ENCODE measurements at regions not wholly inside any gene's neighbourhood (a gene's known extent, or its start where the extent isn't known, plus 50 kb on each side); places are given as distances from the start of the nearest gene placed in this dataset.

DNA sequence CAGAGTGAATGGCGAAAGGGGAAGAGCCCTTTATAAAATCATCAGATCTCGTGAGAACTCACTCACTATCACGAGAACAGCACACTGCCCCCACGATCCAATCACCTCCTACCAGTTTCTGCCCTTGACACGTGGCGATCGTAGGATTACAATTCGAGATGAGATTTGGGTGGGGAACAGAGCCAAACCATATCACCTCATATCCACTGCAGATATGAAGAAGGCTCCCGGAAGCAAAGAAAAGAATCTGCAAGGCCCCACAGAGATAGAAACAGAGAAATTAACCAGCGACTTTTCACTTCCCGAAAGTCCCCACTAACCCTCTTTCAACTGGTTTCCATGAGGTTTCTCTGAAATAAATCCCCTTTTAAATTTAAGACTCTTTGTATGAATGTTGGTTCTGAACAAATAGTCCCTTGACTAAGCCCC is 86.2 kb upstream of the IRF2BP2 start:
- no peaks in the 10 kb centered on the region for H3K36me3 ChIP-seq
- no peaks in the 10 kb centered on the region for H3K9me3 ChIP-seq
- DNase-seq (ENCODE audit: low spot score) = no peak
- no peak overlapping the region for H3K4me3 ChIP-seq
- no peak for ATAC-seq (ENCODE audit: insufficient number of reproducible peaks, low FRiP score, low read depth)
- no peaks in the 10 kb centered on the region for H3K27me3 ChIP-seq (replicated peaks; ENCODE audit: insufficient read depth)
- TF ChIP-seq, protein P1, sequence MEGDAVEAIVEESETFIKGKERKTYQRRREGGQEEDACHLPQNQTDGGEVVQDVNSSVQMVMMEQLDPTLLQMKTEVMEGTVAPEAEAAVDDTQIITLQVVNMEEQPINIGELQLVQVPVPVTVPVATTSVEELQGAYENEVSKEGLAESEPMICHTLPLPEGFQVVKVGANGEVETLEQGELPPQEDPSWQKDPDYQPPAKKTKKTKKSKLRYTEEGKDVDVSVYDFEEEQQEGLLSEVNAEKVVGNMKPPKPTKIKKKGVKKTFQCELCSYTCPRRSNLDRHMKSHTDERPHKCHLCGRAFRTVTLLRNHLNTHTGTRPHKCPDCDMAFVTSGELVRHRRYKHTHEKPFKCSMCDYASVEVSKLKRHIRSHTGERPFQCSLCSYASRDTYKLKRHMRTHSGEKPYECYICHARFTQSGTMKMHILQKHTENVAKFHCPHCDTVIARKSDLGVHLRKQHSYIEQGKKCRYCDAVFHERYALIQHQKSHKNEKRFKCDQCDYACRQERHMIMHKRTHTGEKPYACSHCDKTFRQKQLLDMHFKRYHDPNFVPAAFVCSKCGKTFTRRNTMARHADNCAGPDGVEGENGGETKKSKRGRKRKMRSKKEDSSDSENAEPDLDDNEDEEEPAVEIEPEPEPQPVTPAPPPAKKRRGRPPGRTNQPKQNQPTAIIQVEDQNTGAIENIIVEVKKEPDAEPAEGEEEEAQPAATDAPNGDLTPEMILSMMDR (IDR thresholded peaks at IDR 0.05) = no peak
- peaks cover 0 to 14% of the 10 kb centered on the region in 2 donors for H3K4me1 ChIP-seq (ENCODE audit: control insufficient read depth in 1 of 2, low read depth in 2 of 2)
- no peak overlapping the region for H3K27ac ChIP-seq

DNA sequence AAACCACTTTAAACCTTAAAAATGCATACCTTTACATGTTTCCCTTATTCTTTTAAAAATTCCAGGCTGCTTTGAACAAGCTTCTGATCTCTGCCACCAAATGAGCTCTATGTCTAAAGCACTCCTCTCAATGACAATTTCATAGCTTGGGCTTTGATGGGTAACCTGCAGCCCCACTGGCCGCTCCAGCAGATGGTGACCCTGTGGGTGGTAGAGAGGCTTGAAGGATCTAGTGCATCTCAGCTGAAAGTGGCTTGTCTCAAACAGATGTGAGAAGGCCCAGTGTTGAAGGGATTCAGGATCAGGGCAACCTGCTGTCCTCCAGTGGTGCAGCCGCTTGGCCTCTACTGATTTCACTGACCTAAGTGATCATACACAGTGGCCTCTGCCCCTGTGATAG is 84.7 kb upstream of the IRF2BP2 start:
- TF ChIP-seq, protein P1 (IDR thresholded peaks at IDR 0.05) = no peak
- ATAC-seq (ENCODE audit: insufficient number of reproducible peaks, low FRiP score, low read depth) (no peak), DNase-seq (ENCODE audit: low spot score) (no peak)
- Histone ChIP-seq H3K9me3 (no peaks in the 10 kb centered on the region), H3K27ac (no peak overlapping the region), H3K4me1 (ENCODE audit: control insufficient read depth in 1 of 2, low read depth in 2 of 2) (peaks cover 0 to 2% of the 10 kb centered on the region in 2 donors), H3K36me3 (no peaks in the 10 kb centered on the region), H3K4me3 (no peak overlapping the region), H3K27me3 (replicated peaks; ENCODE audit: insufficient read depth) (no peaks in the 10 kb centered on the region)

DNA sequence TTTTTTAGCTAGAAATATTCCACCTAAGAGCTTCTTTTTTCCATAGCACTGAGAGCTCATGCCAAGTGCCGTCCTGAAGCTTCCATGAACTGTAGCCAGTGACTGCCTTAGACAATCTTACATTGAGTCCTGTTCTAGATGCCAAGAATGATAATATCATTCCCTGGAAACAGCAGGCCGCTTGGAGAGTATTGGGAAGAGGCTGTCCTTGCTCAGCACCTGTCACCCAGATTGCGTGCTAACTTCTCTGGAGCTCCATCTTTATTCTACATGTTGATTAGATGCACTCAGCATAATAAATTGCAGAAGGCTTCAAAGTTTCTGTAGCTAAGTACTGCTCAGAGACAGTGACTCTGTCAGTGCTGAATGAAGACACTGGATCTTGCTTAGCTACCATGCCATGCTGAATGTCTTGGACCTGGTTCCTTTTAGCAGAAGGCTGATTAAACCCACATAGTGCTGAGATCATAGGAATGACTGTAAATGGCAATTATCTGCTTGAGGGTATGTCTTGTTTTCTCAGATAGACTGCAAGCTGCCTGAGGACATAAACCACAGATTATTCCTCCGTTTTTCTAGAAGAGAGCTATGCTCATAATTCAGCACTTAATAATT is 83.1 kb upstream of the IRF2BP2 start:
- TF ChIP-seq, protein P1 (IDR thresholded peaks at IDR 0.05) = no peak
- Histone ChIP-seq H3K9me3 (no peaks in the 10 kb centered on the region), H3K27ac (no peak overlapping the region)

DNA sequence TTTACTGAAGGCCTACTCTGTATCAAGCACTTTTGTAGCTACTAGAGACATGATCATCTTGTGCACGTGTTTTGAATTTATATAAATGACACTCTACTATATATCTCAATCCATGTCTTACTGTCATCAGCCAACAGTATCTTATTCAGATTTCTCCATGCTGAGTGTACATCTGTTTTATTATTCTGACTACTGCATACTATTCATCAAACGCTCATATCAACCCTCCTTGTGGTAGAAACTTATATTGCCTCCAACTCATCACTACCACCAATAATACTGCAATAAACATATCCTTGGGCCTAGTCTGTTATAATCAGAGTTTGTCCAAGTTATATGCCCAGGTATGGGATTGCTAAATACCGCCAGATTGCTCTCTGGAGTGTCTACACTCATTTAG is 81.6 kb upstream of the IRF2BP2 start:
- H3K4me3 ChIP-seq = no peak overlapping the region
- ATAC-seq (ENCODE audit: insufficient number of reproducible peaks, low FRiP score, low read depth) = no peak

More for the DNA sequence above, 83.1 kb upstream of the IRF2BP2 start:
- no peak for DNase-seq (ENCODE audit: low spot score)
- Histone ChIP-seq H3K4me3 (no peak overlapping the region), H3K36me3 (no peaks in the 10 kb centered on the region), H3K4me1 (ENCODE audit: control insufficient read depth in 1 of 2, low read depth in 2 of 2) (no peaks in the 10 kb centered on the region), H3K27me3 (replicated peaks; ENCODE audit: insufficient read depth) (no peaks in the 10 kb centered on the region)
- no peak for ATAC-seq (ENCODE audit: insufficient number of reproducible peaks, low FRiP score, low read depth)

DNA sequence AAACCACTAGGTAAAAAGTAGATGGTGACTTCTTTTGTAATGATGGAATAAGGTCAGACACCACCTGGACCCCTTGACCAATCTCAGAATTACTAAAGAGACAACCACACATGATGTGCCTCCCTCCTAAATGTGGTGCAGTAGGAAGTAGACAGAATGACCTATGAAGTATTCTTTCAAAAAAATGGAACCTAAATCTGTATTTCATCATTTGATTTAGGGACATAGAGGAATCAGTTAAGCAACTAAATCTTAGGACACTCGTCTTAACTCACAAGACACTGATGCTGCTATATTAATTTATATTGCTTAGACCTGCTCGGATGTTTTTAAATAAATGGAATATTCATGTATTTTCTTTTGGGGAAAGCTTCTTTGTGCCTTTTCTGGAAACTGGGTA is 80.9 kb upstream of the IRF2BP2 start:
- H3K36me3 ChIP-seq = no peaks in the 10 kb centered on the region
- peaks cover 6 to 10% of the 10 kb centered on the region in 2 donors for H3K4me1 ChIP-seq (ENCODE audit: control insufficient read depth in 1 of 2, low read depth in 2 of 2)
- no peaks in the 10 kb centered on the region for H3K27me3 ChIP-seq (replicated peaks; ENCODE audit: insufficient read depth)
- ATAC-seq (ENCODE audit: insufficient number of reproducible peaks, low FRiP score, low read depth) = no peak
- no peak overlapping the region for H3K27ac ChIP-seq
- DNase-seq (ENCODE audit: low spot score) = no peak
- no peak overlapping the region for H3K4me3 ChIP-seq
- H3K9me3 ChIP-seq = no peaks in the 10 kb centered on the region
- TF ChIP-seq, protein P1 (IDR thresholded peaks at IDR 0.05) = no peak

More for the DNA sequence above, 81.6 kb upstream of the IRF2BP2 start:
- TF ChIP-seq, protein P1 (IDR thresholded peaks at IDR 0.05) = no peak
- Histone ChIP-seq H3K4me1 (ENCODE audit: control insufficient read depth in 1 of 2, low read depth in 2 of 2) (peaks cover 5 to 6% of the 10 kb centered on the region in 2 donors), H3K36me3 (no peaks in the 10 kb centered on the region), H3K27me3 (replicated peaks; ENCODE audit: insufficient read depth) (no peaks in the 10 kb centered on the region), H3K27ac (no peak overlapping the region), H3K9me3 (no peaks in the 10 kb centered on the region)
- DNase-seq (ENCODE audit: low spot score) = no peak

Data from thoracic aorta (tissue), 2 donors.